GM10266 (cell line): ENCODE measurements at regions not wholly inside any gene's neighbourhood (a gene's known extent, or its start where the extent isn't known, plus 50 kb on each side); places are given as distances from the start of the nearest gene placed in this dataset.
"Not testable (repeated sequence)": the region's sequence is repeated elsewhere in the genome, so short reads cannot be mapped to it uniquely, and the experiment has no call there.

Experiments
- DNase-seq: peaks from one replicate; pipeline ENCODE4 v3.0.0; 2012; ENCODE audit errors: extremely low spot score
- TF ChIP-seq, protein P1 (sequence below): IDR thresholded peaks from 2 replicates; pipeline ENCODE4 v1.5.1; 2012; ENCODE audit warnings: mild to moderate bottlenecking, low read depth; ENCODE audit not compliant: control insufficient read depth, insufficient read depth; ENCODE audit errors: missing control alignments

DNA sequence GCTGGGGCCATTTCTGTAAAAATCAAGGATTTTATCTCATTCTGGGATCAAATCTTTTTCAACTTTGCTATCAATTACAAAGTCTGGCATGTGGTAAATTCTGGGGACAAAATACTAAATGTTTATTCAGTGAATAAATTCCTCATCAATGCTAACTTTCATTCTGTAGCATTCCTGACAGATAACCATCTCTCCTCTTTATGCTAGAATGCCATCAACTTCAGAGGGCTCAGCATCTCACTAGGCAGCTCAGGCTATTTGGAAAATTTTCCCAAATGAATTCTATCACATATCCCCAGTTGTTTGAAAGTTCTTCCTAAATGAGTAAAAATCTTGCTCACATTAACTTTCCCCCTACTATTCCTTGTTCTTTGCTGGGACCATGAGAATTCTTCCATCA is 163.0 kb upstream of the DAB1 start:
- no peak for DNase-seq
- TF ChIP-seq, protein P1, sequence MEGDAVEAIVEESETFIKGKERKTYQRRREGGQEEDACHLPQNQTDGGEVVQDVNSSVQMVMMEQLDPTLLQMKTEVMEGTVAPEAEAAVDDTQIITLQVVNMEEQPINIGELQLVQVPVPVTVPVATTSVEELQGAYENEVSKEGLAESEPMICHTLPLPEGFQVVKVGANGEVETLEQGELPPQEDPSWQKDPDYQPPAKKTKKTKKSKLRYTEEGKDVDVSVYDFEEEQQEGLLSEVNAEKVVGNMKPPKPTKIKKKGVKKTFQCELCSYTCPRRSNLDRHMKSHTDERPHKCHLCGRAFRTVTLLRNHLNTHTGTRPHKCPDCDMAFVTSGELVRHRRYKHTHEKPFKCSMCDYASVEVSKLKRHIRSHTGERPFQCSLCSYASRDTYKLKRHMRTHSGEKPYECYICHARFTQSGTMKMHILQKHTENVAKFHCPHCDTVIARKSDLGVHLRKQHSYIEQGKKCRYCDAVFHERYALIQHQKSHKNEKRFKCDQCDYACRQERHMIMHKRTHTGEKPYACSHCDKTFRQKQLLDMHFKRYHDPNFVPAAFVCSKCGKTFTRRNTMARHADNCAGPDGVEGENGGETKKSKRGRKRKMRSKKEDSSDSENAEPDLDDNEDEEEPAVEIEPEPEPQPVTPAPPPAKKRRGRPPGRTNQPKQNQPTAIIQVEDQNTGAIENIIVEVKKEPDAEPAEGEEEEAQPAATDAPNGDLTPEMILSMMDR = no peak

GRCh38 chr1:57578680-57579079 is 154.8 kb upstream of the DAB1 start:
- DNase-seq = no peak
- TF ChIP-seq, protein P1 = no peak

- TF ChIP-seq, protein P1 = no peak
- DNase-seq = no peak
These were observed 154.2 kb upstream of the DAB1 start for GRCh38 chr1:57578099-57578498.

DNA sequence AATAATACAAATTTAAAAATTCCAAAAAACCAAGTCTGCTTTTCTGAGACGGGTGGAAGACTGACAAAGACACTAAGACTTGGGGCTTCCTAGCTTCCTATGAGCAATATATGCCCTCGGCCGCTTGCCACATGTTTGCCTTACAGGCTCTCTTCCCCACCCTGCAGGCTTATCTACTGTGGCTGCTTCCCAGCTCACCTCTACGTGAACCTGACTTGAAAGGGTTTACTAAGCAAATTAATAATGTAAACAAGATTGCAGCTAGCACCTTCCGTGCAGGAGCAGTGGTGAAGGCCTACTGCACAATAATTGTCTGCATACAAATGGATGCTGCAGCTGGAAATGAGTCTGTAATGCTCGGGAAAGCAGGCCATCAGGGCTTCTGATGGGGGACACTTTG is 152.9 kb upstream of the DAB1 start:
- TF ChIP-seq, protein P1 = no peak
- no peak for DNase-seq

DNA sequence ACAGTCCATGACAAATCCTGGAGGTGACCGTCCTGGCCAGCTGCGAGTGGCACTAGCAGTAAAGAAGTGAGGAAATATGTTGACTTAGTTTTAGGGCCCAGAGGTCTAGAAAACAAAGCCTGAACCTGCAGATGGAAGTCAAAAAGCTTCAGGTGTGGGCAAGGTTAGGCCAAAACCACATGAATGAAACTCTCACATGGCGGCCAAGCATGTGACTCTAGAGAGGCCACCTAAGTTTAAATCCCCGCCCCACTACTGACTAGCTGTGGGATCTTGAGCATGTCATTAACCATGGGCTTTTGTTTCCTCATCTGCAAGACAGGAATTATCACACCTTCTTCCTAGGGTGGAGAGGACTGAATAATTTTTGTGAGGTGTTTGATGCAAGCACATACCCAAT is 148.2 kb upstream of the DAB1 start:
- TF ChIP-seq, protein P1 = no peak
- DNase-seq = no peak

DNA sequence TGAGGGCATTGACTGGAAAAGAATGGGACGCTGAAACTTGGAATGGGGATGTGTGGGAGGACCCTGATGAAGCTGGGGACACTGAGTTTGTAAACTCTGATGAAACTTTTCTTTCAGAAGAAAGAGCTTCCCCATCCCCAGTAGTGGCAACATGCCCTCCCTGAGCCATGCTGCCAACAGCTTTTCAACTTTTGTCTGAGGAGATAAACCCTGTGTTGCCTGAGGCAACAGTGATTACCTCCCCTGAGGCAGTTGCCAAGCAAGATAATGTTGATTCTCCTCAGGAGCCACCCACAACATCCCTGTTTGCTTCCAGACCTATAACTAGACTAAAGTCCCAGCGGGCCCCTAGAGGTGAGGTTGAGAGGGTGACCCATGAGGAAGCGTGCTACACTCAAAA is 134.2 kb upstream of the DAB1 start:
- DNase-seq = not testable (repeated sequence)

DNA sequence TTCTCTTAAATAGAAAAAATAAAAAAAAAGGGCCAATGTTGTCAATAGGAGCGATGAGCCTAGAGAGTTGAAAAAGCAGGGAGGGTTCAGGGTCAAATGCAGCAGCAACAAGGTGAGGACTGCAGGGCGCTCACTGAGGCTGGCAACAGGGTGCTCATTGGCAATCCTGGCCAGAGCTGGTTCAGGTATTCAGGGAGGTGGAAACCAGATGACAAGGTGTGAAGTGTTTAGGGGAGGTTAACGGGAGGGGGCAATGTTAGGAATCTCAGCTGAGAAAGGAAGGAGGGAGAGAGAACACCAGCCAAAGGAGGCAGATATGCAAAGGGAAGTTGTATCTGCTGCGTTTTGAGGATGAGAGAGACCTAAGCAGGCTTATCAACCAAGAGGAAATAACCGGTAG is 129.8 kb upstream of the DAB1 start:
- no peak for DNase-seq
- TF ChIP-seq, protein P1 = no peak

DNA sequence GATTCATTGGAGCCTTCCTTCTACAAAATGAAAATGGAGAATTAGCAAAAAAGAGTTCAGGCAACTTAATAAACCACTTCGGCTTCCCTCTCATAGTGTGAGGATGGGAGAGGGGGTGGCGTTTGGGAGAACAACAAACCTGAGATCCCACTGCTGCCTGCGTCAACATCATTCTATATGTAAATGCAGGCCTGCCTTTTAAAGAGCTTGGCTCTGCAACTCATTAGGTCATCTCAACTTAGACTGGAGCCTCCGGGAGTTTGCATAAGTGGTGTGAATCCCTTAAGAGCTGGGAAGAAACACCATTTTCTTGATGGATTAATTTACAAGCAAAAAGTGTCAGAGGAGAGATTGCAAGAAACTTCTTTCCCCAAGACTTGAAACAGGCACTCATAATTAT is 127.6 kb upstream of the DAB1 start:
- DNase-seq = no peak
- TF ChIP-seq, protein P1 = no peak
